Hematopoietic multipotent progenitor cell treated with erythropoietin and hydrocortisone succinate and interleukin-3 and kit ligand, for 15 days (in vitro differentiated cells): ENCODE measurements at regions not wholly inside any gene's neighbourhood (a gene's known extent, or its start where the extent isn't known, plus 50 kb on each side); places are given as distances from the start of the nearest gene placed in this dataset.
"Not testable (repeated sequence)": the region's sequence is repeated elsewhere in the genome, so short reads cannot be mapped to it uniquely, and the experiment has no call there.

Experiments
- DNase-seq: peaks from one replicate; pipeline ENCODE4 v3.0.0-alpha.2; 2015; ENCODE audit warnings: low spot score

DNA sequence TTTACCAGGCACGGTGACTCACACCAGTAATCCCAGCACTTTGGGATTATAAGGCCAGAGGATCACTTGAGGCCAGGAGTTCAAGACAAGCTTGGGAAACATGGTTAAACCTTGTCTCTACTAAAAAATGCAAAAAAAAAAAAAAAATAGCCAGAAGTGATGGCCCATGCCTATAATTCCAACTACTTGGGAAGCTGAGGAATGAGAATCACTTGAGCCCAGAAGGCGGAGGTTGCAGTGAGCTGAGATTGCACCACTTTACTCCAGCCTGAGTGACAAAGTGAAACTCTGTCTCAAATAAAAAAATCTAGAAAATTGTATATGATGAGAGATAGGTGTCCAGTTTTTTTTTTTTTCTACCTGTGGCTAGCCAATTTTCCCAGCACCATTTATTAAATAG is 578.2 kb downstream of the ANKRD7 start:
- no peak for DNase-seq

DNA sequence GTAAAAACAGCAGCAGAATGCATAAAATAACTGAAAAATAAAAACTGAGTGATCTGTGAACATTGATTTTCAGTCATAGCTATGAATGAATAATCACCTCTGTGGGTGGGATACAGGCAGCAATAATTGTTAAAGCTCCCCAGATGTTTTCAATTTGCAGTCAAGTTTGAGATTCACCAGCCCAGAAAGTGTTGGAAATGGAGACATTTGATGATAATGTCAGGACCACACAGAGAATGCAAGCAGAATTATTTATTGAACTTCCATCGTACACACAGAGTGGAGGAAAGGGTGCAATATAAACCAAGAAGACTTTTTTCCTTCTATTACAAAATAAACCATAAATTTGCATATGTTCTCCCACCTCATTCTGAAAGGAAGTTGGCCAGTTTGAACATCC is 601.7 kb downstream of the ANKRD7 start:
- no peak for DNase-seq

DNA sequence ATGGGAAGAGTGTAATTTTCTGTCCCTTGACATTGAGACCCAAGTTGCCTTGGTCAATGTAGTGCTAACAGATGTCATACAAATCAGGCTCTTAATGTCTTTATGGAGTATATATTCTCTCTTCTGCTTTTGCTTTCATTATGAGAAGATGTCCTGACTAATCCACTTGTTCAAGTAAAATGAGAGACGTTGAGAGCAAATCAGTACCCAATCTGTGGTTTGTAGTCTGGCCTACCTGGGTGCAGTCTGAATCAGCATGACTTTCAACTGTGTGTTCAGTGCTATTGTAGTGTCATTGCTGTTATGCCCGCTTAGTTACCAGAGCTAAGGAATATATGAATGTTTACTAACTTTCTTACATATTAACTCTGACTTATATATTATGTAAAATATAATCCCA is 612.4 kb downstream of the ANKRD7 start:
- no peak for DNase-seq

DNA sequence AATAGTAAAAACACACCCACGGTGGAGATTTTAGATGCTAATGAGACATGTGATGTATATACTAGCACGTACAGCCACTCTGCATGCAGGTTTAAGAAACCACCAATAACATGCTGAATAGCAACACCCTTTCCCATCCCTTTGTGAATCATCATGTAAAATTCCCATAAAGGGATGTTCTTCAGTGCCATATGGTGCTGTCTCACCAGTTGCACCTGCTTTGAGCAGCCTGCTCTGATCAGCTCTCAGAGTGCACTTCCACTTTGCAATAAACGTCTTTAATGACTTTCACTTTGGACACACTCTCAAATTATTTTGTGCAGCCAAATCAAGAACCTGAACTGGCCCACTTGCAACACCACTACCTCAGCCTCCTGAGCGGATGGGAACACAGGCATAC is 615.0 kb downstream of the ANKRD7 start:
- DNase-seq, result no peak

DNA sequence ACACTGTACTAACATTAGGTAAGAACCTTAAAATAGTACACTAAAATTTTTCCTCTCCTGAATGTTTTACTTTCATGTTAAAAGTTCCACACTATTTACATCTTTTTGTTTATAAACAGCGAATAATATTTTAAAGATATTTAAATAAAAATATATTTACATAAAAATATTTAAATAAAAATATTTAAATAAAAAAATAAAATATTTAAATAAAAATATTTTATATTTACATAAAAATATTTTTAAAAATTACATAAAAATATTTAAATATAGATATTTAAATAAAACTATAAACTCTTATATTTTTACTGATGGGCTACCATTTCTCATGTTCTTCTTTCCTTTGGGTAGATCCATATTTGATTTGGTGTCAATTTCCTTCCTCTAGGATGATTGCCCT is 619.0 kb downstream of the ANKRD7 start:
- DNase-seq, result no peak

DNA sequence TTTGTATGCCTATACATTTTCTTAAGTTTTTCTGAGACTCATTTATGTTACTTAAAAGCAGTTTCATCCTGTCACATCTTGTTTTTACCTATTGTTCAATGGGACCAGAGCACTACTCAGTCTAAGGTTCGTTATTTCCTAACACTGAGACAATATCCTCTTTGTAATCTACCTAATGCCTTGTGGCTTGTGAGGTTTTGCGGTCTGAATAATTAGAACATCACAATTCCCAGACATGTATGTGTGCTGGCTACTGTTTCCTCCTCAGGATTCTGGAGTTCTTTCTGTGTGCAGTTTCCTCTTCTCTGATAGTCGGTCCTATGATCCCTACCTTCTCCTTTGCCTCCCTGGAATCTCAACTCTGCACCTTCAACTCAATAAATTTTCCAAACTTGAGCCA is 620.2 kb downstream of the ANKRD7 start:
- no peak for DNase-seq

DNA sequence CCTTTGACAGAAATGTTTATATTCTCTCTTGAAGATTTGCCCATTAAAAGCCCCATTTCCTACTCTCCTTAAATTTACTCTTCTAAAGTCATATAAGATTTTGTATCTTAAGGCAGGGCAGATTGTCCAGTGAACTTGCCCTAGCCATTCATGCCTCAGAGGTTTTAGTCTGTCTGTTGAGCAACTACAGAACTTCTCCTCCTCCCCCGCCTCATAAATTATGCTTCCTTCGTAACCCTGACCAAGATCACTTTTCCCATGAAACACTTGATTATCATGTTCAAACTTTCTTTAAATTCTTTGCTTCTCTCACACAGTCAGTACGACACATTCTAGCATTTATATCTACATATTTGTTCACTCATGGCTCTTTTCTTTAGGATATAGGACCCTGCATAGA is 621.3 kb downstream of the ANKRD7 start:
- no peak for DNase-seq

DNA sequence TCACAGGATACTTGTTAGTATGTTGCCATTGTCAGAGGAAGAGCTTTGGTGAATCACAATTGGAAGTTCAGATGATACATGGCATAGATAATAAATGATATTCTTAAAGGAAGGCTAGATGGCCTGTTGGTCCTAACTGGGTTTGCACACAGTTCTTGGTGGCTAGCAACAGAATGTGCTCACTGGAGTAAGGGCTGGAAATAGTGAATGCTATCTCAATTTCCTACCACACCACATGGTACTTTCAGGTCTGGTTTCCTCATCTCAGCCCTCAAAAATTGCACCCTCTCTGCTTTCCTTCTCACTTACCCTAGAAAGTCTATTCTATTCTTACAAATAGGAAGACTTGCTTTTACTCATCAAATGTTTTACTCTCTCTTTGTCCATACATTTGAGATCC is 622.5 kb downstream of the ANKRD7 start:
- no peak for DNase-seq

DNA sequence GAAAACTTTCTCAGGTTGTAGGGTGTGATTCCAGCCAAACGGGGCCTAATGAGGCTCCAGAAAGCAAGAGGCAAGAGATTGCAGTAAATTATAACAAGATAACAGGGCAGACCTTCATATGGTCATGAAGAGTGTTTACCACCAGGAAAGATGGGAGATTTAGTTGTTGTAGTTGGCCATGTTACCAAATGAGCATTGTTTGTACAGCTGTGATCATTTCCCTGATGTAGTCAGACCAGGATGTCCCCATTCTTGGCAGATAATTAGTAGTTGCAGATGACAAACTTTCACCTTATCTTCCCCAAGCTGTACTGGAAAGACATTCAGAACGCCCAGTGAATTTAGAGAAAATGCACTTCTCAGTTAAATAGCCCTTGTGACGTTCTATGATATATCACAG is 630.8 kb downstream of the ANKRD7 start:
- DNase-seq, result no peak

DNA sequence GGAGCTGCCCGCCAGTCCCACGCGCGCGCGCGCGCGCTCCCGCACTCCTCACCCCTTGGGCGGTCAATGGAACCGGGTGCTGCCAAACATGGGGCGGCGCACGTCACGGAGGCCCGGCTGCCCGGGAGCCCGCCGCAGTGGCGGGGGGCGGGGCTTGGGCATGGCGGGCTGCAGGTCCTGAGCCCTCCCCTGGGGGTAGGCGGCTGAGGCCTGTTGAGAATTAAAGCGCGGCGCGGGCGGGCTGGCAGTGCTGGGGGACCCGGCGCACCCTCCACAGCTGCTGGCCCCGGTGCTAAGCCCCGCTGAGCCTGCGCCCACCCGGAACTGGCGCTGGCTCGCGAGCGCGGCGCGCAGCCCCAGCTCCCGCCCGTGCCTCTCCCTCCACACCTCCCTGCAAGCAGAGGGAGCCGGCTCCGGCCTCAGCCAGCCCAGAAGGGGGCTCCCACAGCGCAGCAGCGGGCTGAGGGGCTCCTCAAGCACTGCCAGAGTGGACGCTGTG is 634.2 kb downstream of the ANKRD7 start:
- DNase-seq, result no peak

DNA sequence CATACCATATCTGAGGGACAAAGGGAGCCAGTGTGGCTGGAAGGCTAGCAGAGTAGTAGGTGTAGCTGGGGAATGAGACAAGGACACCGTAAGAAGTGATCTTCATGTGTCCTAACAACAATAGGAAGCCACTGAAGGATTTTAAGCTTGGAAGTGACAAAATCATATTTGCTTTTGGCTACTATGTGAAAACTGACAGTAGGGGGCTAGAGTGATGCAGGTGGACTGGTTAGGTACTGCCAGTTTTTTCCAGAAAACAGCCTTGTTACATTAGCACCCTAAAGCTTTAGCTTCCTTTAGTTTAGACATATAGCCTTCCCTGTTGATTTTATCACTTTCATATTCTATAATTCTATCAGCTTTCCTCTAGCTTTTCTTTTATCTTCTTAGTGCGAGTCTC is 637.1 kb downstream of the ANKRD7 start:
- no peak for DNase-seq

DNA sequence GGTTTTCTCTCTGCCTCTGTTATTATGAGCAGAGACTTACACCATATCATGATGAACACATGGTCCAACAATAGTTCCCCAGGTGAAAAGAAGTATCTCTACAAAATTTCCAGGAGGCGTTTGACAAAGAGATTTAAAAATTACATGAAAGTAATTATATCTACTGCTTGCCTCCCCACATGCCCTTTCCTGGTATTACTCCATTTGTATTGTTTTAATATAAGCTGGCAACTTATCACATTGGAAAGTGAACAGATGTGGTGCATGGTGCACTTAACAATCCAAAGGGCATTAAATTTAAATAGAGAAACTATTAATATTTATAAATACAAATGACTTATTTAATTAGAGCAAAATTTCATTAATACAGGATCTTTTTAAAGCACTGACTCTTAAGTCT is 638.2 kb downstream of the ANKRD7 start:
- no peak for DNase-seq

DNA sequence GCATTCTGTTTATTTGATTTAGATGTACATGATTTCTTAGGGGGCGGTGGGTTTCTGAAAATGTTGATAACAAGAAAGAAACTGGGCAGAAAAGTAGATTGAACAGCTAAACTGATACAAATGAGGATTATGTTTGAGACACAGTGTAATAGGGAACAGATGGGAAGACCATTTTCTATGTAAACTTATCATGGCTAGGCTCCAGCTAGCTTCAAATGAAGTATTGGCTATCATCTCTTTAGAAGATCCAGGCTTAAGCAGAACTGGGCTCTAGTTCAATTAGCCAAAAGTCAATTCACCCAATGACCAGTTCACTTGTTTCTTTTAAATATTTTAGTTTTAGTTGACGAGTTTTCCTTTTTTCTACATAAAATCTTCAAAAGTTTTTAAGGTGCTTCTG is 639.5 kb downstream of the ANKRD7 start:
- no peak for DNase-seq

DNA sequence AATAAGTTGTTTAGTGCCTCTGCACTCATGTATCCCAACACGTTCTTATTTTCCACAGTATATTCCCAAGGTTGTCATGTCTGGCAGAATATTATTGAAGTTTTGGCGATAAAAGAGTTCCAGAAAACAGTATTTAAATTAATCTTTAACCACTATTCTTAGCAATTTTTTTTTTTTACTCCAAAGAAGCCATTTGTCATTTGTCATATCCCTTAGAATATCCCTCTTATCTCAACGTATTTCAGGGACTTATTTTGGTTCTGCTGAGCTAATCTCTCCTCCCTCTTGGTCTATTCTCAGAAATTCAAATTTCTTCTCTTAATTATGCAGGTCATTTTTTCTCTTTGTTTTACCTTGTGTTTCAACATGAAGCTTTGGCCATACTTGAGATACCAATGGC is 643.4 kb downstream of the ANKRD7 start:
- DNase-seq, result no peak

DNA sequence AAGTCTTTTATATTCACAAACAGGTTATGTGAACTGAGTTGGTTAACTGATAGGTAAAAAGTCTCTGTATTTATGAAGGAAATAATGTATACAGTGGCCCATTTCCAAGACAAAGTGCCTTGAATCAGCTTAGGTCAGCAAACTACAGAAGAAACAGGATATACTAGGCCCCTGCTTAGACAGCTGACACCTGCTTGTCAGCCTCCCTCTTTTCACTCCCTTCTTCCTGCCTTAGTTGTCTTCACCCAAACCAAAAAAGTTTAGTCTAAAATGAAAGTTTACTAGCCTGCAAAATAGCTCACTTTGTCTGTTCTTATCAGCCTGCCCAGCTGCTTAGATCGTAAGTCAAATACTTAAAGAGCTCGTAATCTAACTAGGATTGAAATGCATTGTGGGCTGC is 644.6 kb downstream of the ANKRD7 start:
- not testable (repeated sequence) for DNase-seq

DNA sequence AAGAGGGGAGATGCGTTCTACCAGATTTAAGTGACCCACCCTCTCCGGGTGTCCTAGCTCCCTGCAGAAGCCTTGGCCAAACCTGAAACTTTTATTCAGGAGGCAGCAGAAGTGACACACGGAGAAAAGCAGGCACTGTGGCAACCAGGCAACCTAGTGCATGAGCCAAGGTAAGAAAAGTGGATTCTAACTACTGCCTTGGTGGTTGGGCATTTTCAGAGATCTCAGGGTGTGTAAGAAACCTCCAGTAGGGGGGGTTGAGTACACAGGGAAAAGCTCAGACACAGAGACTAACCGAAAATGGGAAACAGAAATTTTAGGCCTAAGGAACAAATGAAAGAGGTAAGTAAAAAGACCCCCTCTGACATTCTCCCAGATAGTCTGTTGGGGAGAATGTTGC is 645.7 kb downstream of the ANKRD7 start:
- no peak for DNase-seq

DNA sequence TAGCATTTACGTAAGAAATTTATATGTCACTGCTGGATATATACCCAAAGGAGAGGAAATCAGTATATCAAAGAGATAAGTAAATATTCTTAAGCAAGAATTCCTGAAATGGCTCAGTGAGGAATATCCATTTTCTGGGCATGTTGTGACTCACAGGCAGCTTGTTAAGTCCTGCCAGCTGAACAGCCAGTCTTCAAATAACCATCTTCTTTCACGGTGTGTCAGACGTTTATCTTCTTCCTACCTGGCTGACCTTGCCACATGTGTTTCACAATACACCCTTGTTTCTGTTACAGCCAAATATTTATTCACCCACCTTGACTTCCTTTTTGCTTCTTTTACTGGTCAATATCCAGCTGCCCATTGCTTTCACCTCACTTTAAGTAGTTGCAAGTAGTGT is 648.1 kb downstream of the ANKRD7 start:
- no peak for DNase-seq

DNA sequence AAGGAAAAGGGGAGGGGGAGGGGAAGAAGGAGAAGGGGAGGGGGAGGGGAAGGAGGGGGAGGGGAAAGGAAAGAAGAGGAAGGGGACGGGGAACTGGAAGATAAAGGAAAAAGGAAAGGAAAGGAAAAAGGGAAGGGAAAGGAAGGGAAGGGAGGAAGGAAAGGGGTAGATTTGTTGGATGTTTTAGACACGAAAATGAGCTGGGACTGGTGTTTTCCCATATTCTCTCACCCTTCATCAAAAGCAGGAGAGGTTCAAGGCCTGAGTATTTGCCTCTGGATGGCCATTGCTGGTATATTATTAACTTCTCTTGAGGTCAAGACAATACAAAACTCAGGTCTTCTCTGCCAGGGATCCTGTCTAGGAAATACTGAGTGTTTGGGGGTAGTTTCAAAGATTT is 652.7 kb downstream of the ANKRD7 start:
- DNase-seq, result no peak

DNA sequence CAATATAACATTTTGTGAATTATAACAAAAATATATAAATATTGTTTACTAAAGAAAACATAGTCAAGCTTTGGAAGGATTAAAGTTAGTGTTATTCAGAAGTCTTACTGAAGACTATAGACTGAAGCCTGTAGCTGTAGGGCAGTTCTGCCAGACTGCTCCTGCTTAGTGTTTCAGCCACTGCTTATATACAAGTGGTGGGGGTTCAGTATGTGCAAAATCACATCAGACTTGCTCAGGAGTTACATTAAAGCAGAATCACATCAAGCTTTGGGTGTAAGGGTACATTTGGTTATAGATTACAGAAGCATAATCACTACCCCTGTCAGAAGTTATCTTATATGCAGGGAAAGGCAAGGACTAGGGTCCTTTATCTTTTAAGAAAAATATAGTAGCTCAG is 653.8 kb downstream of the ANKRD7 start:
- DNase-seq, result no peak

DNA sequence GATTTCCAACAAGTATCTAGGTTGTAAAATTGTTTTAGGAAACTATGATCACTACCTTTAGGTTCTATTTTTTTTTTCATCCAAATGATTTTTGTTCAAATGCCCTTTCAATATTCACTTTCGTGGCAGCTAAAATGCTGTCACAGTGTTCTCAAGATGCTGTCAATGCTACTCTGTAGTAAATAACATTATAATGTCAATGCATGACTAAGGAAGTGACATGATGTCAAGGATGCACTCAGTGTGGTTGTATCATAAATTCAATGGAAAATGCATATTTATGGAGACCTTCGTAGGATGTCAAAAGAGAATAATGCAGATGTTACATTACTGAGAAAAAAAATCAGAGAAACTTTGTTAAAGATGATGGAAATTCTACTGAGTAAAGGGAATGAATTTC is 673.8 kb downstream of the ANKRD7 start:
- DNase-seq, result no peak

DNA sequence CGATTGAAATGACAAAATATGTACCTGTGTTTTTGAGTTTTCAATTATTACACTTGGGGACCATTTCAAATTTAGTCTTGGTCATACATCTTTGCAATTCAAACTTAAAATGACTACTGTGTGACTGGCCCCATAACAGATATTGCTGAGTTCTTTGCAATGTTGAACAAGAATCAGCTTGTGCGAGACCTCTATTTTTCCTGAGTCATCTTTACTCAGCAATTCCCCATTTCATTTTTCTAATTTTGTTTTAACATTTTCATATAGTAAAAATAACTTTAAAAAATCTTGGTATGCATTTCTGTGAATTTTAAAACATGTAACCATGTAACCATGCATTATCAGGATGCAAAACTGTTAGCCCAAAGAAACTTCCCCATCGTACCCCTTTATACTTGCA is 678.1 kb downstream of the ANKRD7 start:
- no peak for DNase-seq

DNA sequence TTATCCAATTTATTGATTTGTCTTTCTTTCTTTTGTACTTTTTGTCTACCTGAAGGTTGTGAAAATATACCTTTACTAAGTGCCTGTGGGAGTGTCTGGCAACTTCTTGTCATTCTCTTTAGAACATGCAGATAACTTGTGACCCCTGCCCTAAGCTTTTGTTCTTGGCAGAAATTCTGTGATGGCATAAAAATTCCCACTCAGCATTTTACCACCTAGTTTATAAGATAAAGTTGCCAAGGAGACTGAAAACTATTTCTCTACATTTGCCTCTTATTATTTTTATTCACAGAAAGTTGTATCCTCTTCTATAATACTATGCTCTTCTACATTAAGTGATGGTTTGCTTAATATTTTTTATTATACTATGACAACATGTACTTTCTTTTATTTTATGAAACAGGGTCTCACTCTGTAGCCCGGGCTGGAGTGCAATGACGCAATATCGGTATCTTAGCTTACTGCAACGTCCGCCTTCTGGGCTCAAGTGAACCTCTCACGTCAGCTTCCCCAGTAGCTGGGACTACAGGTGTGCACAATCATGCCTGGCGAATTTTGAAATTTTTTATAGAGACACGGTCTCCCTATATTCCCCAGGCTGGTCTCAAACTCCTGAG is 683.5 kb downstream of the ANKRD7 start:
- no peak for DNase-seq

DNA sequence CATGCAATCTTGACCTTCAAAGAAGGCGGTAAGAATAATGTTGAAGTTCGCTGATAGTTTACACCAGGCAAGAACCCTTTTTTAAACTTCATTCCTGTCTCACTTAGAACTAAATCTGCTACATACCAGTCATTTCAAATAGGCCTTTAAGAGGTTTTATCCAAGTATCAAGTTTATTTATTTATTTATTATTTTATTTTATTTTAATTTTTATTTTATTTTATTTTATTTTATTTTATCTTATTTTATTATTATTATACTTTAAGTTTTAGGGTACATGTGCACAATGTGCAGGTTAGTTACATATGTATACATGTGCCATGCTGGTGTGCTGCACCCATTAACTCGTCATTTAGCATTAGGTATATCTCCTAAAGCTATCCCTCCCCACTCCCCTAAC is 691.6 kb downstream of the ANKRD7 start:
- not testable (repeated sequence) for DNase-seq

DNA sequence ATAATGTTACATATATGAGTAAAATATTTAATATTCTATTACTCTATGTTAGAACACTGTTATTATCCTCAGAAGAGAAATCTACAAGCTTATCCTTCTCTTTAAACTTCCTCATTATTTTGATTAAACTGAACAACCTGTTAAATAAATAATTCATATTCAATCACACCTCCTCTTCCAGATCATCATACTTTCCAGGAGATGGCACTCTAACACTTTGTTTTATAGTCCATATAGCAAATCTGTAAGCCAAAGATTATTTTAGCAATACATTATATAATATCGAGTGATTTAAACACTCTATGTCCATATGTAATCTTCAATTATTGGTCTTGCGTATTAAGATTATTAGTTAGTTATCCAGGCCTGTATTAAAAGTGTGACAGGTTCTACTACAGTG is 694.1 kb downstream of the ANKRD7 start:
- no peak for DNase-seq

DNA sequence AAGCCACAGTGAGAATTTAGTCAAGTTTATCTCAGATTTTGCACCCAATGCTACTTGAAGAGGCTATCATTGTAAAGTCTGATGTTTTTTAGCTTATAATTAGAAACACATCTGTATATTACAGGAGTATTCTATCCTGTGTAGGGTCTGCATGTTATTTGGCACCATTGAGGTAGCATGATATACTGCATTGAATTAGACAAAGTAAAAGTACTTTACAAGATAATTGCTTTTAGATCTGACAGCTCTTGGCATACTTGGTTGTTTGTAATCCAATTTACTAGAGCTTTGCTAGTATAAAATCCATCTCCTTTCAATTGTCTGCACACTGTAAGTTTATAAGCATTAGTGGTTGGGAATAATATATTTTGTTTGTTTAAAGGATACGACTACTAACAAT is 714.3 kb downstream of the ANKRD7 start:
- DNase-seq, result no peak
